Neuron (in vitro differentiated cells): ENCODE measurements at regions not wholly inside any gene's neighbourhood (a gene's known extent, or its start where the extent isn't known, plus 50 kb on each side); places are given as distances from the start of the nearest gene placed in this dataset.
"Not testable (repeated sequence)": the region's sequence is repeated elsewhere in the genome, so short reads cannot be mapped to it uniquely, and the experiment has no call there.

Source experiments
- H2AFZ ChIP-seq: one replicate; pipeline ENCODE4 v1.6.1; 2013; ENCODE audit warnings: low read depth, mild to moderate bottlenecking, inconsistent platforms, low read length, moderate library complexity
- H3K27me3 ChIP-seq: one replicate; pipeline ENCODE4 v1.6.1; 2013; ENCODE audit warnings: low read length; ENCODE audit not compliant: insufficient read depth
- H3K36me3 ChIP-seq: one replicate; pipeline ENCODE4 v1.6.1; 2013; ENCODE audit warnings: low read length; ENCODE audit not compliant: insufficient read depth
- H3K4me1 ChIP-seq: one replicate; pipeline ENCODE4 v1.6.1; 2013; ENCODE audit warnings: low read length; ENCODE audit not compliant: insufficient read depth
- H3K4me3 ChIP-seq: 2 replicates; pipeline ENCODE4 v1.5.1; 2013; ENCODE audit warnings: mild to moderate bottlenecking, low read length, moderate library complexity
- H3K9me3 ChIP-seq: one replicate; pipeline ENCODE4 v1.6.1; 2013; ENCODE audit warnings: low read length

- Histone ChIP-seq H3K36me3 (no peaks in the 10 kb centered on the region), H3K4me1 (peaks cover 3% of the 10 kb centered on the region), H3K9me3 (no peaks in the 10 kb centered on the region)
These were observed 159.4 kb upstream of the S1PR3 start for GRCh38 chr9:88831713-88832407.

GRCh38 chr9:88833946-88834345 is 157.3 kb upstream of the S1PR3 start:
- Histone ChIP-seq H3K9me3 (no peaks in the 10 kb centered on the region), H3K36me3 (no peaks in the 10 kb centered on the region), H3K4me1 (peaks cover 3% of the 10 kb centered on the region), H3K4me3 (no peak overlapping the region), H2AFZ (no peak overlapping the region), H3K27me3 (no peaks in the 10 kb centered on the region)

More at GRCh38 chr9:88831713-88832407, 159.4 kb upstream of the S1PR3 start:
- H3K4me3 ChIP-seq: no peak overlapping the region
- H2AFZ ChIP-seq: no peak overlapping the region
- H3K27me3 ChIP-seq: no peaks in the 10 kb centered on the region

GRCh38 chr9:88835038-88835466 is 156.2 kb upstream of the S1PR3 start:
- Histone ChIP-seq H3K4me1 (peaks cover 3% of the 10 kb centered on the region), H3K36me3 (no peaks in the 10 kb centered on the region), H3K4me3 (no peak overlapping the region), H3K27me3 (no peaks in the 10 kb centered on the region), H2AFZ (no peak overlapping the region), H3K9me3 (no peaks in the 10 kb centered on the region)

GRCh38 chr9:88835772-88836171 is 155.5 kb upstream of the S1PR3 start:
- Histone ChIP-seq H3K4me1 (peaks cover 3% of the 10 kb centered on the region), H3K9me3 (no peaks in the 10 kb centered on the region), H3K36me3 (no peaks in the 10 kb centered on the region), H2AFZ (no peak overlapping the region), H3K27me3 (no peaks in the 10 kb centered on the region), H3K4me3 (no peak overlapping the region)

GRCh38 chr9:88837731-88838130 is 153.5 kb upstream of the S1PR3 start:
- H3K36me3 ChIP-seq: no peaks in the 10 kb centered on the region
- H3K4me1 ChIP-seq: no peaks in the 10 kb centered on the region
- H3K27me3 ChIP-seq: no peaks in the 10 kb centered on the region
- H2AFZ ChIP-seq: no peak overlapping the region
- H3K9me3 ChIP-seq: no peaks in the 10 kb centered on the region
- H3K4me3 ChIP-seq: no peak overlapping the region

GRCh38 chr9:88849878-88850277 is 141.4 kb upstream of the S1PR3 start:
- H3K4me1 ChIP-seq, H3K9me3 ChIP-seq, H3K4me3 ChIP-seq, H3K36me3 ChIP-seq, H2AFZ ChIP-seq, H3K27me3 ChIP-seq: not testable (repeated sequence)

- Histone ChIP-seq H3K27me3 (no peaks in the 10 kb centered on the region), H3K9me3 (peaks cover 7% of the 10 kb centered on the region), H3K4me3 (no peak overlapping the region), H3K36me3 (no peaks in the 10 kb centered on the region), H2AFZ (no peak overlapping the region), H3K4me1 (peaks cover 4% of the 10 kb centered on the region)
These were observed 138.5 kb upstream of the S1PR3 start for GRCh38 chr9:88852794-88853193.

- H3K27me3 ChIP-seq: no peaks in the 10 kb centered on the region
- peaks cover 13% of the 10 kb centered on the region for H3K4me1 ChIP-seq
- no peaks in the 10 kb centered on the region for H3K9me3 ChIP-seq
- H2AFZ ChIP-seq: no peak overlapping the region
- H3K36me3 ChIP-seq: no peaks in the 10 kb centered on the region
- H3K4me3 ChIP-seq: no peak overlapping the region
These were observed 120.6 kb upstream of the S1PR3 start for GRCh38 chr9:88870627-88871026.

- Histone ChIP-seq H3K36me3 (no peaks in the 10 kb centered on the region), H3K4me3 (no peak overlapping the region), H3K27me3 (no peaks in the 10 kb centered on the region)
These were observed 119.6 kb upstream of the S1PR3 start for GRCh38 chr9:88871669-88872068.

GRCh38 chr9:88872192-88872946 is 118.9 kb upstream of the S1PR3 start:
- peaks cover 13% of the 10 kb centered on the region for H3K4me1 ChIP-seq
- H3K4me3 ChIP-seq: no peak overlapping the region
- no peaks in the 10 kb centered on the region for H3K27me3 ChIP-seq
- no peaks in the 10 kb centered on the region for H3K9me3 ChIP-seq
- peak overlapping the region; percentile 20 for H2AFZ ChIP-seq
- H3K36me3 ChIP-seq: no peaks in the 10 kb centered on the region

More at GRCh38 chr9:88871669-88872068, 119.6 kb upstream of the S1PR3 start:
- H2AFZ ChIP-seq: no peak overlapping the region
- no peaks in the 10 kb centered on the region for H3K9me3 ChIP-seq
- peaks cover 13% of the 10 kb centered on the region for H3K4me1 ChIP-seq

- H3K36me3 ChIP-seq: no peaks in the 10 kb centered on the region
- H3K4me1 ChIP-seq: peaks cover 13% of the 10 kb centered on the region
- no peaks in the 10 kb centered on the region for H3K27me3 ChIP-seq
- H3K9me3 ChIP-seq: no peaks in the 10 kb centered on the region
- no peak overlapping the region for H2AFZ ChIP-seq
- H3K4me3 ChIP-seq: no peak overlapping the region
These were observed 117.6 kb upstream of the S1PR3 start for GRCh38 chr9:88873635-88874034.

GRCh38 chr9:88874391-88874790 is 116.9 kb upstream of the S1PR3 start:
- no peaks in the 10 kb centered on the region for H3K27me3 ChIP-seq

GRCh38 chr9:88875400-88876120 is 115.7 kb upstream of the S1PR3 start:
- H2AFZ ChIP-seq: no peak overlapping the region
- H3K4me3 ChIP-seq: no peak overlapping the region
- H3K36me3 ChIP-seq: no peaks in the 10 kb centered on the region
- no peaks in the 10 kb centered on the region for H3K27me3 ChIP-seq
- peaks cover 13% of the 10 kb centered on the region for H3K4me1 ChIP-seq
- no peaks in the 10 kb centered on the region for H3K9me3 ChIP-seq

More at GRCh38 chr9:88874391-88874790, 116.9 kb upstream of the S1PR3 start:
- Histone ChIP-seq H3K4me1 (peaks cover 13% of the 10 kb centered on the region), H3K36me3 (no peaks in the 10 kb centered on the region), H3K4me3 (no peak overlapping the region), H2AFZ (no peak overlapping the region), H3K9me3 (no peaks in the 10 kb centered on the region)
